ENCODE measurements at regions not wholly inside any gene's neighbourhood (a gene's known extent, or its start where the extent isn't known, plus 50 kb on each side); places are given as distances from the start of the nearest gene placed in this dataset.

GRCh38 chr6:8268156-8268555 is 165.8 kb upstream of the EEF1E1 start:
- no peak for TF ChIP-seq CTCF (IDR thresholded peaks at IDR 0.05; ENCODE audit: extremely low read depth, low read depth, low read length)
- Histone ChIP-seq H3K27me3 (ENCODE audit: insufficient read depth, low read length) (no peaks in the 10 kb centered on the region), H3K36me3 (ENCODE audit: insufficient read depth, low read length) (no peaks in the 10 kb centered on the region), H3K4me2 (ENCODE audit: insufficient read depth, low read length) (no peak overlapping the region), H2AFZ (ENCODE audit: low read length) (no peak overlapping the region), H3K27ac (ENCODE audit: low read depth, low read length) (no peak overlapping the region), H3K79me2 (ENCODE audit: insufficient read depth, low read length) (no peaks in the 10 kb centered on the region), H3K4me3 (ENCODE audit: insufficient read depth, low read length) (no peak overlapping the region), H3K4me1 (ENCODE audit: insufficient read depth, low read length) (no peaks in the 10 kb centered on the region), H3K9me3 (ENCODE audit: low read depth, low read length) (no peaks in the 10 kb centered on the region), H4K20me1 (ENCODE audit: insufficient read depth, low read length) (no peaks in the 10 kb centered on the region)
- DNase-seq (ENCODE audit: insufficient read length, low spot score, missing footprints), result no peak

GRCh38 chr6:8260610-8261009 is 158.3 kb upstream of the EEF1E1 start:
- Histone ChIP-seq H3K4me2 (ENCODE audit: insufficient read depth, low read length) (no peak overlapping the region), H3K27ac (ENCODE audit: low read depth, low read length) (no peak overlapping the region), H2AFZ (ENCODE audit: low read length) (no peak overlapping the region), H4K20me1 (ENCODE audit: insufficient read depth, low read length) (no peaks in the 10 kb centered on the region), H3K4me3 (ENCODE audit: insufficient read depth, low read length) (no peak overlapping the region), H3K4me1 (ENCODE audit: insufficient read depth, low read length) (no peaks in the 10 kb centered on the region), H3K79me2 (ENCODE audit: insufficient read depth, low read length) (no peaks in the 10 kb centered on the region), H3K9me3 (ENCODE audit: low read depth, low read length) (no peaks in the 10 kb centered on the region), H3K27me3 (ENCODE audit: insufficient read depth, low read length) (no peaks in the 10 kb centered on the region), H3K36me3 (ENCODE audit: insufficient read depth, low read length) (no peaks in the 10 kb centered on the region)
- TF ChIP-seq CTCF (IDR thresholded peaks at IDR 0.05; ENCODE audit: extremely low read depth, low read depth, low read length), result no peak
- no peak for DNase-seq (ENCODE audit: insufficient read length, low spot score, missing footprints)

GRCh38 chr6:8246403-8246802 is 144.1 kb upstream of the EEF1E1 start:
- no peak for DNase-seq (ENCODE audit: insufficient read length, low spot score, missing footprints)
- H3K4me3 ChIP-seq (ENCODE audit: insufficient read depth, low read length), result no peak overlapping the region
- no peak for TF ChIP-seq CTCF (IDR thresholded peaks at IDR 0.05; ENCODE audit: extremely low read depth, low read depth, low read length)

GRCh38 chr6:8245726-8246125 is 143.4 kb upstream of the EEF1E1 start:
- Histone ChIP-seq H3K27ac (ENCODE audit: low read depth, low read length) (no peak overlapping the region), H2AFZ (ENCODE audit: low read length) (no peak overlapping the region), H3K9me3 (ENCODE audit: low read depth, low read length) (no peaks in the 10 kb centered on the region), H3K36me3 (ENCODE audit: insufficient read depth, low read length) (no peaks in the 10 kb centered on the region), H4K20me1 (ENCODE audit: insufficient read depth, low read length) (no peaks in the 10 kb centered on the region), H3K4me3 (ENCODE audit: insufficient read depth, low read length) (no peak overlapping the region), H3K4me2 (ENCODE audit: insufficient read depth, low read length) (no peak overlapping the region), H3K27me3 (ENCODE audit: insufficient read depth, low read length) (no peaks in the 10 kb centered on the region), H3K4me1 (ENCODE audit: insufficient read depth, low read length) (no peaks in the 10 kb centered on the region), H3K79me2 (ENCODE audit: insufficient read depth, low read length) (no peaks in the 10 kb centered on the region)
- TF ChIP-seq CTCF (IDR thresholded peaks at IDR 0.05; ENCODE audit: extremely low read depth, low read depth, low read length), result no peak
- DNase-seq (ENCODE audit: insufficient read length, low spot score, missing footprints), result no peak

More at GRCh38 chr6:8246403-8246802, 144.1 kb upstream of the EEF1E1 start:
- no peaks in the 10 kb centered on the region for H3K27me3 ChIP-seq (ENCODE audit: insufficient read depth, low read length)
- H2AFZ ChIP-seq (ENCODE audit: low read length), result no peak overlapping the region
- no peak overlapping the region for H3K4me2 ChIP-seq (ENCODE audit: insufficient read depth, low read length)
- no peaks in the 10 kb centered on the region for H3K4me1 ChIP-seq (ENCODE audit: insufficient read depth, low read length)
- no peaks in the 10 kb centered on the region for H3K79me2 ChIP-seq (ENCODE audit: insufficient read depth, low read length)
- H3K36me3 ChIP-seq (ENCODE audit: insufficient read depth, low read length), result no peaks in the 10 kb centered on the region
- H4K20me1 ChIP-seq (ENCODE audit: insufficient read depth, low read length), result no peaks in the 10 kb centered on the region
- H3K27ac ChIP-seq (ENCODE audit: low read depth, low read length), result no peak overlapping the region
- H3K9me3 ChIP-seq (ENCODE audit: low read depth, low read length), result no peaks in the 10 kb centered on the region

All from osteoblast (primary cell).